ENCODE measurements at regions not wholly inside any gene's neighbourhood (a gene's known extent, or its start where the extent isn't known, plus 50 kb on each side); places are given as distances from the start of the nearest gene placed in this dataset.

GRCh38 chr2:45236268-45236667, 227.0 kb upstream of the SIX2 start:
- H3K4me3 ChIP-seq (replicated peaks; ENCODE audit: low read depth, low read length), result no peak overlapping the region
- no peak for DNase-seq (ENCODE audit: extremely low read depth, low read depth)
- TF ChIP-seq, protein P1, sequence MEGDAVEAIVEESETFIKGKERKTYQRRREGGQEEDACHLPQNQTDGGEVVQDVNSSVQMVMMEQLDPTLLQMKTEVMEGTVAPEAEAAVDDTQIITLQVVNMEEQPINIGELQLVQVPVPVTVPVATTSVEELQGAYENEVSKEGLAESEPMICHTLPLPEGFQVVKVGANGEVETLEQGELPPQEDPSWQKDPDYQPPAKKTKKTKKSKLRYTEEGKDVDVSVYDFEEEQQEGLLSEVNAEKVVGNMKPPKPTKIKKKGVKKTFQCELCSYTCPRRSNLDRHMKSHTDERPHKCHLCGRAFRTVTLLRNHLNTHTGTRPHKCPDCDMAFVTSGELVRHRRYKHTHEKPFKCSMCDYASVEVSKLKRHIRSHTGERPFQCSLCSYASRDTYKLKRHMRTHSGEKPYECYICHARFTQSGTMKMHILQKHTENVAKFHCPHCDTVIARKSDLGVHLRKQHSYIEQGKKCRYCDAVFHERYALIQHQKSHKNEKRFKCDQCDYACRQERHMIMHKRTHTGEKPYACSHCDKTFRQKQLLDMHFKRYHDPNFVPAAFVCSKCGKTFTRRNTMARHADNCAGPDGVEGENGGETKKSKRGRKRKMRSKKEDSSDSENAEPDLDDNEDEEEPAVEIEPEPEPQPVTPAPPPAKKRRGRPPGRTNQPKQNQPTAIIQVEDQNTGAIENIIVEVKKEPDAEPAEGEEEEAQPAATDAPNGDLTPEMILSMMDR (IDR thresholded peaks at IDR 0.05; ENCODE audit: low read depth, low read length, missing control alignments), result no peak

- H3K4me3 ChIP-seq (replicated peaks; ENCODE audit: low read depth, low read length), result no peak overlapping the region
- DNase-seq (ENCODE audit: extremely low read depth, low read depth), result no peak
- TF ChIP-seq, protein P1 (IDR thresholded peaks at IDR 0.05; ENCODE audit: low read depth, low read length, missing control alignments), result no peak
Observed at GRCh38 chr2:45233301-45233700, 224.0 kb upstream of the SIX2 start.

DNA sequence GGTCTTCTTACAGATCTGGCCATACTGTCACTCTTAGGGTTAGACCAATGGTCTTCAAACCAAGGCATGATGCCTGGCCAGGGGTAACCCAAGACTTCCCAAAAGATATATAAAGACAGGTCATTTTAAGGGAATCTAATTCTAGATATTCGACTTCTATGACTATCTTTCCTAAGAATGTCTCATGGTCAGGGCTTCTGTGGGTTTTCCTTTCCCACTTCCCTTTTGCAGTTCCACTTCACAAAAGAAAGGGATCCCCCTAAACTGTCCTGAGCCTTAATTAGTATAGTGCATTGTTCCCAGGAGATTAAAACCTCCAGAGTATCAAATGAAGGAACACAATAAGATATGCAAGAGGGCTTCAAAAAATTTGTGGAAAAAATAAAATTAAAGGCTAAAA, 223.6 kb upstream of the SIX2 start:
- H3K4me3 ChIP-seq (replicated peaks; ENCODE audit: low read depth, low read length), result no peak overlapping the region
- TF ChIP-seq, protein P1 (IDR thresholded peaks at IDR 0.05; ENCODE audit: low read depth, low read length, missing control alignments), result no peak
- DNase-seq (ENCODE audit: extremely low read depth, low read depth), result no peak

DNA sequence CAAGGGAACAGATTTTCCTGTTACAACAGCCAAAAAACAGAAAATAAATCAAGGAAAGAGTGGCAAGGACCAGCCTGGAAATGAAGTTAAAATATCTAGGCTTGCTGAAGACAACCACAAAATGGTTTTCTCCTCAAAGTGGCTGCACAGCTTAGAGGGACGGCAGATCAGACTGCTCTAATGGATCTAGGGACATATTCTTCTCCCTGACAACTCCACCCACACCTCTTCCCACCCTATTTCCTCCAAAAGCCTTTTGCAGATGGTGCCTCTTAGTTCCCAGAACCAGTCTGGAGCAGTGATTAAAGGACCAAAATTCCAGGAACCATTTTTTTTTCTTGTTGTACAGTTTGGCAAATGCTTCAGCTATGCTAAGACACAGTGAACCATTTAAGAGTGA, 220.2 kb upstream of the SIX2 start:
- TF ChIP-seq, protein P1 (IDR thresholded peaks at IDR 0.05; ENCODE audit: low read depth, low read length, missing control alignments), result no peak
- DNase-seq (ENCODE audit: extremely low read depth, low read depth), result no peak
- H3K4me3 ChIP-seq (replicated peaks; ENCODE audit: low read depth, low read length), result no peak overlapping the region

GRCh38 chr2:45227347-45227746, 218.1 kb upstream of the SIX2 start:
- DNase-seq (ENCODE audit: extremely low read depth, low read depth), result no peak
- H3K4me3 ChIP-seq (replicated peaks; ENCODE audit: low read depth, low read length), result no peak overlapping the region
- TF ChIP-seq, protein P1 (IDR thresholded peaks at IDR 0.05; ENCODE audit: low read depth, low read length, missing control alignments), result no peak

DNA sequence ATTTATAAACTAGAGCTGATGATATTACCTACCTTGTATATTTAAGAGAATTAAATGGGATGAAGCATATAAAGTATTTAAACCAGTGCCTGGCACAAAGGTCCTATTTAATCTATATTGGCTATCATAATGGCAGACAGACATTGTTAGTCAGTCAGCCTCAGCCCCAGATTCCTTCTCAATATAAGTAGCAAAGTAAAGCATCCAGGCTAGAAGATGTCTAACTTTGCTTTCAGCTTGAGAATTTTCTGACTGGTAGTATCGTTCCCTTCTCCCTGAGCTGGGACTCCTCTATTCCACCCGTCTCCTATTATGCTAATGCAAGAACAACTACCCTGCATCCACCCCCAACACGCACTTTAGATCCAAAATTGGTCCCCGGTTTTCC, 215.7 kb upstream of the SIX2 start:
- no peak overlapping the region for H3K4me3 ChIP-seq (replicated peaks; ENCODE audit: low read depth, low read length)
- DNase-seq (ENCODE audit: extremely low read depth, low read depth), result no peak
- TF ChIP-seq, protein P1 (IDR thresholded peaks at IDR 0.05; ENCODE audit: low read depth, low read length, missing control alignments), result no peak

DNA sequence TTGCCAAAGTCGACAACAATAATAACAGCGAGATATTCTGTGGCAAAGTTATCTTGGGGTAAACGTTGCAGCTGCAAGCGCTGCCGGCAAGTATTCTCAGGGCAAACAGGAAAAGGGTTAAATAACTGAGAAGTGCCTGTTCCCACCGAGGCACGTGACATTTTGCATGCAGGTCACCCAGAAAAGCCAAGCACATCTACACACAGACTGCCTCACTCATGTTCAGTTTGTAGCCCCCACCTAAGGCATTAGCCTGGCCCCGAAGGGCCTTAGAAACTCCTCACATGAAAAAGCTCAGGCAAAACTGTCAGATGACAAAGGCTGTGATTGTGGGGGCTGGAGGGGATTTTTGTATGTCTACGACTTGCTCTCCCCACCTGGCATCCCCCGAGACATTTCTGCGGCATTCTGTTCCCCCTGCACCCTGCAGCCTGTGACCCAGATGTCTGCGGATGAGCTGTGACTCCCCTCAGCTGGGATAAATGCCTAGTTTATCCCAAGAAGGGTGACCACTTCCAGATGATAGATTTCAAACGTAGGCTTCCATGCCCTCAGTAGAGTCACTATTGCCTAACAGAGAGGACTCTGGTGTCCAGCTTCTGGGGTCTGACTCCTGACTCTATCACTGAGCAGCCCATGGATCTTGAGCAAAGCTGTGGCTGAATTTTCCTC, 215.2 kb upstream of the SIX2 start:
- DNase-seq (ENCODE audit: extremely low read depth, low read depth), result no peak
- H3K4me3 ChIP-seq (replicated peaks; ENCODE audit: low read depth, low read length), result no peak overlapping the region
- TF ChIP-seq, protein P1 (IDR thresholded peaks at IDR 0.05; ENCODE audit: low read depth, low read length, missing control alignments), result no peak
